Ectodermal cell (in vitro differentiated cells): ENCODE measurements at regions not wholly inside any gene's neighbourhood (a gene's known extent, or its start where the extent isn't known, plus 50 kb on each side); places are given as distances from the start of the nearest gene placed in this dataset.

ENCODE experiments used
- H3K27ac ChIP-seq: 2 replicates; pipeline ENCODE4 v1.7.0; 2013; ENCODE audit warnings: mild to moderate bottlenecking, low read depth, low read length; ENCODE audit not compliant: insufficient read depth, poor library complexity, severe bottlenecking
- H3K27me3 ChIP-seq: 2 replicates; pipeline ENCODE4 v1.7.0; 2013; ENCODE audit warnings: mild to moderate bottlenecking, low read length; ENCODE audit not compliant: insufficient read depth, control insufficient read depth, poor library complexity, severe bottlenecking
- H3K36me3 ChIP-seq: one replicate; pipeline ENCODE4 v1.7.0; 2013; ENCODE audit warnings: low read length; ENCODE audit not compliant: control insufficient read depth, insufficient read depth
- H3K4me1 ChIP-seq: one replicate; pipeline ENCODE4 v1.7.0; 2013; ENCODE audit warnings: low read length; ENCODE audit not compliant: control insufficient read depth, insufficient read depth
- H3K4me3 ChIP-seq: 2 replicates; pipeline ENCODE4 v1.7.0; 2013; ENCODE audit warnings: low read depth, low read length, control low read depth; ENCODE audit not compliant: insufficient read depth
- H3K9me3 ChIP-seq: 2 replicates; pipeline ENCODE4 v1.7.0; 2013; ENCODE audit warnings: mild to moderate bottlenecking, low read length, moderate library complexity; ENCODE audit not compliant: control insufficient read depth
- WGBS, 2 experiments: methylation state at CpG; one replicate each; pipeline ENCODE4 v1.1.7; 2013; ENCODE audit warnings: missing lambda C conversion rate in 2 of 2; 5-methylcytosine and 5-hydroxymethylcytosine counted together

DNA sequence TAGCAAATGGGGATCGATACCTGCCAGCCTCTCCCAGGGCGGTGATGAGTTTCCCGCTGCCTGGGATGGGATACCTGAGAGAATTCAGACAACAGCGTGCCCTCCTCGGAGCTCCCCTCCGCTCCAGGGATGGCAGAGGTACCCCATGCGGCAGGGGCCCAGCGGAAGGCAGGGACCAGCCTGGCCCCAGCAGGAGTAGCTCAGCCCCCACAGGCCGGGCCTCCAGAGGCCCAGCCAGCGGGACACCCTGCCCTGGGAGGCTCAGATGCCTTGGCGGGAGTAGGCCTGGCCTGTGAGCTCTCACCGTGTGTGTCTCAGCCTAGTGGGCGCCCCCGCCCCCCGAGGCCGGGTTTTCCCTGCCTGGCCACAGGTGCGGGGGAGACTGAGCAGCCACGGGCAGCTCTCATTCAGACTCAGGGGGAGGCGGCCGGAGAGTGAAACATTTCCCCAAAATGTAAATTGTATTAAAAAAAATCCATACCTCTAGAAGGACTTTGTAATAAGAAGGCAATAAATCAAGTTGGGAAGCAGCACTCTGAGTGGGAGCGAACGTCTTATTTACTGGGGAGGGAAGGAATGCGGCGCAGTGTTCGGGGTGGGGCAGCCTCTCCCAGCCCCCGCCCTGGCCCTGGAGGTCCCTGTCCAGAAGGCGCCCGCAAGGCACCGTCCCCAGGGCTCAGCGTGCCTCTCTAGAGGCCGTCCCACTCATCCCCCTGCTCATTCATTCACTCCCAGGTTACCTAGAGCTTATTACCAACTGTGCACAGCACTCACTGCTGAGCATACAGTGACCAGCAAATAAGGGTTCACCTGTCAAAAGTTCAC lies 888.0 kb downstream of the BRD1 start:
- Histone ChIP-seq H3K4me1 (no peaks in the 10 kb centered on the region), H3K4me3 (no peak overlapping the region), H3K27me3 (no peaks in the 10 kb centered on the region), H3K36me3 (no peaks in the 10 kb centered on the region), H3K27ac (no peak overlapping the region), H3K9me3 (no peaks in the 10 kb centered on the region)
- WGBS, 2 experiments: 85 to 86% methylated on average over 29 to 31 of the region's 31 CpGs

- Histone ChIP-seq H3K9me3 (no peaks in the 10 kb centered on the region), H3K36me3 (no peaks in the 10 kb centered on the region), H3K4me3 (no peak overlapping the region), H3K4me1 (no peaks in the 10 kb centered on the region), H3K27ac (no peak overlapping the region), H3K27me3 (no peaks in the 10 kb centered on the region)
- WGBS, 2 experiments: 94 to 99% methylated on average over 8 of the region's 8 CpGs
Observed at GRCh38 chr22:48938741-48939140, 888.9 kb downstream of the BRD1 start.

GRCh38 chr22:48937032-48937639 lies 890.5 kb downstream of the BRD1 start:
- Histone ChIP-seq H3K27ac (no peak overlapping the region), H3K27me3 (no peaks in the 10 kb centered on the region), H3K4me3 (no peak overlapping the region), H3K36me3 (no peaks in the 10 kb centered on the region), H3K9me3 (no peaks in the 10 kb centered on the region), H3K4me1 (no peaks in the 10 kb centered on the region)
- 84% methylated on average over 12 of the region's 12 CpGs for WGBS, 2 experiments

DNA sequence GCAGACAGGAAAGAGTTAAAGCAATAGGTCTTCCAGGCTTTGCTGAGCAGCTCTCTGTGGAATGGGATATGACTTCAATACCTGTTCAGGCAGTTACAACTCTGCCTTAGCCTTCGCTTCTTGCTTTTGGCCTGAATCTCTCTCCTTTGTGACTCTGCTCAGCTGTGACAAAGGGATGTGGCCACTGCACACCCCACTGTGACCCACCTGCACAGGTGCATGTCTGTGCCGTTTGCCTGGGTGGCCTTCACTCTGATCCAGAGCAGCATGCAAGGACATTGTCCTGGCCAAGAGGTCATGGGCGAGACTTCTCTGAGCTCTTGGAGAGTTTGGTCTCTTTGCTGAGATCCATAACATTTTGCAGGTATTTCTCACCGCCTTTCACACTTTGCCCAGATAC lies 891.3 kb downstream of the BRD1 start:
- H3K4me3 ChIP-seq: no peak overlapping the region
- H3K4me1 ChIP-seq: no peaks in the 10 kb centered on the region
- H3K27ac ChIP-seq: no peak overlapping the region
- no peaks in the 10 kb centered on the region for H3K36me3 ChIP-seq
- WGBS, 2 experiments: 91 to 93% methylated on average over 4 of the region's 4 CpGs
- H3K9me3 ChIP-seq: no peaks in the 10 kb centered on the region
- no peaks in the 10 kb centered on the region for H3K27me3 ChIP-seq

GRCh38 chr22:48934446-48934845 lies 893.2 kb downstream of the BRD1 start:
- no peaks in the 10 kb centered on the region for H3K27me3 ChIP-seq
- WGBS, 2 experiments: 100% methylated on average over 1 of the region's 1 CpG
- H3K27ac ChIP-seq: no peak overlapping the region
- no peaks in the 10 kb centered on the region for H3K36me3 ChIP-seq
- no peak overlapping the region for H3K4me3 ChIP-seq
- H3K9me3 ChIP-seq: no peaks in the 10 kb centered on the region
- no peaks in the 10 kb centered on the region for H3K4me1 ChIP-seq

GRCh38 chr22:48931452-48931851 lies 896.2 kb downstream of the BRD1 start:
- 74 to 75% methylated on average over 6 of the region's 6 CpGs for WGBS, 2 experiments

GRCh38 chr22:48929276-48929790 lies 898.3 kb downstream of the BRD1 start:
- H3K4me3 ChIP-seq: no peak overlapping the region
- H3K36me3 ChIP-seq: no peaks in the 10 kb centered on the region
- H3K27me3 ChIP-seq: no peaks in the 10 kb centered on the region
- H3K4me1 ChIP-seq: no peaks in the 10 kb centered on the region
- H3K27ac ChIP-seq: no peak overlapping the region
- WGBS, 2 experiments: 83 to 86% methylated on average over 10 of the region's 10 CpGs
- H3K9me3 ChIP-seq: no peaks in the 10 kb centered on the region

More at GRCh38 chr22:48931452-48931851, 896.2 kb downstream of the BRD1 start:
- Histone ChIP-seq H3K36me3 (no peaks in the 10 kb centered on the region), H3K4me3 (no peak overlapping the region), H3K9me3 (no peaks in the 10 kb centered on the region), H3K27me3 (no peaks in the 10 kb centered on the region), H3K4me1 (no peaks in the 10 kb centered on the region), H3K27ac (no peak overlapping the region)

DNA sequence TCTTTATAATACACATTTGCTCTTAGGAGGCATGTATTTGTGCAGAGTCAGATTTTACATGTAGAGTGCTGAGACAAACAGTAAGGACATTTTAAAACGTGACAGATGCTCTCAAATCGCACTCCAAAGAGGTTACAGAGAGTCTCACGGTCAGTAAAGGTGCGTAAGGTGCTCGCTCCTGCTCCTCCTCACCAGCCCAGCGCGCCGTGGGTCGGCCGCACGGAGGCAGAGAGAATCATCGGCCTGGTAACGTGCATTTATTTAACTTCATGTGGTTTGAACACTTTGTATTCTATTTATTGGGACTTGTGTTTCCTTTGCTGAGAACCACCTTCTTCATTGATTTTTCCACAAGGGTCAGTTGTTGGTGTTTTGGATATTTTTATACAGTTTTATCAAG lies 900.1 kb downstream of the BRD1 start:
- no peak overlapping the region for H3K4me3 ChIP-seq
- no peaks in the 10 kb centered on the region for H3K4me1 ChIP-seq
- WGBS, 2 experiments: 91 to 94% methylated on average over 13 of the region's 13 CpGs
- H3K9me3 ChIP-seq: no peaks in the 10 kb centered on the region
- no peaks in the 10 kb centered on the region for H3K36me3 ChIP-seq
- H3K27me3 ChIP-seq: no peaks in the 10 kb centered on the region
- H3K27ac ChIP-seq: no peak overlapping the region

DNA sequence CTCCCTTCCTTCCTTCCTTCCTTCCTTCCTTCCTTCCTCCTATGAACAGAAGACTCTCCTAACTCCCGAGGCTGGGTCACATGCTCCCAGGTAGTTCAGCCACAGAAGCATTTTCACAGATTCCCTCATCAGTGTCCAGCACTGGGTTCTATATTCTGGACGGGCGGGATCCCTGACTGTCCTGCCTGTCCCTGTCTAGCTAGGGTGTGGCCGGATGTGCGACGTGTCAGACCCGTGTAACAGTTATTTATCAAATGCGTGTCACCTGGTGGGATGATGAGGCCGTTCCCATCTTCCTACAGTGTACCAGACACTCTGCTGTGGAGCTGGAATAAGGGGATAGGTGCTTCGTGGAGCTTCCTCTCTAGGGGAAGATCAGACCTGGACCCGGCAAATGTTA lies 901.0 kb downstream of the BRD1 start:
- no peaks in the 10 kb centered on the region for H3K27me3 ChIP-seq
- 85 to 91% methylated on average over 11 of the region's 11 CpGs for WGBS, 2 experiments
- H3K27ac ChIP-seq: no peak overlapping the region
- no peaks in the 10 kb centered on the region for H3K36me3 ChIP-seq
- no peak overlapping the region for H3K4me3 ChIP-seq
- H3K4me1 ChIP-seq: no peaks in the 10 kb centered on the region
- no peaks in the 10 kb centered on the region for H3K9me3 ChIP-seq

DNA sequence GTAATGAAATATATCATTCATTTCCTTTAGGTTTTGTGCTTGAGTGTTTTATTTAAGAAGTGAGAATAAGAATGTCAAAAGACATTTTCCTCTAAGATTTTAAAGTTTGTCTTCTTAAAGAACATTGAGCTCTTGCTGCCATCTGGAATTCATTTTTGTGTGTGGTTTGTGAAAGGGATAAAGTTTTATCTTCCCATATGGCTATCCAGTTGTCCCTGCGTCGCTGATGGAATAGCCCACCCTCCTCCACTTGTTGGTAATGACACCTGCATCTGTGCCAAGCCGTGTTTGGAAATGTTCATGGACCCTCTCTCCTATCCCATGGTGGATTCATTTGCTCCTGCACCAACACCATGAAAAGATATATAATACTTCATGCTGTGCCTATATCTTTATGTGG lies 901.5 kb downstream of the BRD1 start:
- WGBS, 2 experiments: 93 to 95% methylated on average over 3 of the region's 3 CpGs
- Histone ChIP-seq H3K27me3 (no peaks in the 10 kb centered on the region), H3K4me1 (no peaks in the 10 kb centered on the region), H3K4me3 (no peak overlapping the region), H3K27ac (no peak overlapping the region), H3K36me3 (no peaks in the 10 kb centered on the region), H3K9me3 (no peaks in the 10 kb centered on the region)
